GM23338 (cell line): ENCODE measurements at regions not wholly inside any gene's neighbourhood (a gene's known extent, or its start where the extent isn't known, plus 50 kb on each side); places are given as distances from the start of the nearest gene placed in this dataset.
A peak's percentile ranks its signal among the peaks of the same experiment; 100 is the strongest.

Experiments
- ATAC-seq: fragments of 200-7000 bp; cut with Tn5 transposase; 3 replicates; pipeline ENCODE4 v1.9.1; 2020
- DNase-seq: peaks from one replicate; pipeline ENCODE4 v3.0.0-alpha.2; 2015; ENCODE audit warnings: low spot score
- H2AFZ ChIP-seq: fragments of 200-600 bp; sonication (generic); 2 replicates; pipeline ENCODE4 v1.8.0; 2016; ENCODE audit warnings: antibody characterized with exemption, mild to moderate bottlenecking, moderate library complexity
- H3F3A ChIP-seq: fragments of 200-600 bp; sonication (generic); replicated peaks from 2 replicates; pipeline ENCODE4 v1.8.0; 2017; ENCODE audit warnings: antibody characterized with exemption, mixed run types, low read depth
- H3K27ac ChIP-seq: fragments of 200-600 bp; sonication (generic); 2 replicates; pipeline ENCODE4 v1.6.1; 2016; ENCODE audit warnings: low read depth
- H3K27me3 ChIP-seq: fragments of 200-600 bp; sonication (generic); 2 replicates; pipeline ENCODE4 v1.8.0; 2016; ENCODE audit warnings: mild to moderate bottlenecking, mixed run types, moderate library complexity; ENCODE audit not compliant: insufficient read depth
- H3K36me3 ChIP-seq: fragments of 200-600 bp; sonication (generic); 2 replicates; pipeline ENCODE4 v1.8.0; 2016; ENCODE audit warnings: mild to moderate bottlenecking; ENCODE audit not compliant: insufficient read depth
- H3K4me1 ChIP-seq: fragments of 200-600 bp; sonication (generic); 2 replicates; pipeline ENCODE4 v1.8.0; 2016; ENCODE audit warnings: mild to moderate bottlenecking, moderate library complexity; ENCODE audit not compliant: insufficient read depth
- H3K4me2 ChIP-seq: fragments of 200-600 bp; sonication (generic); 2 replicates; pipeline ENCODE4 v1.7.1; 2017; ENCODE audit warnings: mixed run types
- H3K4me3 ChIP-seq: fragments of 200-600 bp; sonication (generic); 2 replicates; pipeline ENCODE4 v1.6.1; 2016; ENCODE audit warnings: mixed run types
- H3K79me2 ChIP-seq: fragments of 200-600 bp; sonication (generic); replicated peaks from 2 replicates; pipeline ENCODE4 v1.8.0; 2017; ENCODE audit warnings: mild to moderate bottlenecking; ENCODE audit not compliant: insufficient read depth
- H3K9me2 ChIP-seq: fragments of 200-600 bp; sonication (generic); 2 replicates; pipeline ENCODE4 v1.8.0; 2017; ENCODE audit not compliant: insufficient read depth
- H4K20me1 ChIP-seq: fragments of 200-600 bp; sonication (generic); replicated peaks from 2 replicates; pipeline ENCODE4 v1.8.0; 2017; ENCODE audit warnings: mild to moderate bottlenecking; ENCODE audit not compliant: insufficient read depth
- H3K27ac Mint-ChIP-seq: 2 replicates; pipeline ENCODE4 v1.8.0; 2020; ENCODE audit warnings: inconsistent platforms, mild to moderate bottlenecking, moderate library complexity, mixed read lengths
- H3K27me3 Mint-ChIP-seq: 3 replicates; pipeline ENCODE4 v1.8.0; 2022; ENCODE audit warnings: low read depth, mild to moderate bottlenecking, moderate library complexity, mixed read lengths, inconsistent platforms; ENCODE audit not compliant: insufficient read depth, poor library complexity
- H3K36me3 Mint-ChIP-seq: 3 replicates; pipeline ENCODE4 v1.8.0; 2021; ENCODE audit warnings: low read depth, mild to moderate bottlenecking, inconsistent platforms, moderate library complexity, mixed read lengths
- H3K4me1 Mint-ChIP-seq: 3 replicates; pipeline ENCODE4 v1.8.0; 2020; ENCODE audit warnings: mild to moderate bottlenecking, inconsistent platforms, mixed read lengths
- H3K4me3 Mint-ChIP-seq: 3 replicates; pipeline ENCODE4 v1.8.0; 2021; ENCODE audit warnings: moderate library complexity, mild to moderate bottlenecking, inconsistent platforms, mixed read lengths
- H3K9me3 Mint-ChIP-seq: 3 replicates; pipeline ENCODE4 v1.8.0; 2020; ENCODE audit warnings: moderate library complexity, mild to moderate bottlenecking, inconsistent platforms, mixed read lengths
- CTCF ChIP-seq, 2 experiments: fragments of 200-600 bp in 1 of 2; sonication (generic) in 1 of 2; conservative IDR thresholded peaks; 2 replicates each; pipeline versions ENCODE4 v1.5.1 to v1.6.1; 2016 to 2017; ENCODE audit warnings: antibody characterized with exemption in 2 of 2, low read depth in 2 of 2, mild to moderate bottlenecking in 2 of 2, moderate library complexity in 1 of 2
- ETS1 ChIP-seq: IDR thresholded peaks from 2 replicates; pipeline ENCODE4 v1.6.1; 2016; ENCODE audit warnings: antibody characterized with exemption
- EZH2phosphoT487 ChIP-seq: fragments of 200-600 bp; sonication (generic); IDR thresholded peaks from one replicate; pipeline ENCODE4 v1.8.1; 2018; ENCODE audit warnings: antibody characterized with exemption; ENCODE audit not compliant: unreplicated experiment
- JUNB ChIP-seq: IDR thresholded peaks from one replicate; pipeline ENCODE4 v1.6.1; 2016; ENCODE audit warnings: antibody characterized with exemption; ENCODE audit not compliant: unreplicated experiment
- NANOG ChIP-seq: IDR thresholded peaks from 2 replicates; pipeline ENCODE4 v1.6.1; 2016; ENCODE audit warnings: antibody characterized with exemption, borderline replicate concordance
- POLR2AphosphoS5 ChIP-seq: IDR thresholded peaks from 2 replicates; pipeline ENCODE4 v1.6.1; 2016; ENCODE audit warnings: antibody characterized with exemption, low read depth
- REST ChIP-seq: IDR thresholded peaks from one replicate; pipeline ENCODE4 v1.6.1; 2018; ENCODE audit warnings: antibody characterized with exemption; ENCODE audit not compliant: unreplicated experiment
- ZNF114 ChIP-seq: fragments of 250-450 bp; sonication (Bioruptor Pico); IDR thresholded peaks from 2 replicates; pipeline ENCODE4 v1.5.0; 2020; ENCODE audit warnings: mild to moderate bottlenecking, moderate library complexity
- ZNF331 ChIP-seq: fragments of 250-450 bp; sonication (Bioruptor Pico); IDR thresholded peaks from 2 replicates; pipeline ENCODE4 v1.5.0; 2020; ENCODE audit warnings: low read depth, mild to moderate bottlenecking, moderate library complexity
- ZNF462 ChIP-seq: fragments of 250-450 bp; sonication (Bioruptor Pico); IDR thresholded peaks from 2 replicates; pipeline ENCODE4 v1.5.0; 2020; ENCODE audit warnings: mild to moderate bottlenecking, moderate library complexity

- Mint-ChIP-seq H3K27ac (no peak overlapping the region), H3K4me3 (no peak overlapping the region), H3K36me3 (no peaks in the 10 kb centered on the region), H3K27me3 (peaks cover 8% of the 10 kb centered on the region), H3K9me3 (no peaks in the 10 kb centered on the region), H3K4me1 (no peaks in the 10 kb centered on the region)
- Histone ChIP-seq H4K20me1 (no peaks in the 10 kb centered on the region), H3K27ac (no peak overlapping the region), H3K27me3 (no peaks in the 10 kb centered on the region), H3K4me1 (no peaks in the 10 kb centered on the region), H3F3A (no peaks in the 10 kb centered on the region), H3K36me3 (no peaks in the 10 kb centered on the region), H2AFZ (peak overlapping the region; percentile 6; the same call in 1 of the 2 replicates), H3K79me2 (no peaks in the 10 kb centered on the region), H3K9me2 (peaks cover 9% of the 10 kb centered on the region), H3K4me3 (no peak overlapping the region), H3K4me2 (no peak overlapping the region)
- DNase-seq (no peak), ATAC-seq (no peak)
- no peak for TF ChIP-seq ZNF462 (CRISPR knock-in tag)
- TF ChIP-seq NANOG: no peak
- TF ChIP-seq CTCF (conservative IDR thresholded peaks at IDR 0.05; ENCODE audit: low read depth in 2 of 2): no peak
- TF ChIP-seq REST: no peak
- no peak for TF ChIP-seq ETS1
- TF ChIP-seq JUNB: no peak
- no peak for TF ChIP-seq ZNF331 (CRISPR knock-in tag)
- no peak for TF ChIP-seq EZH2phosphoT487
- TF ChIP-seq ZNF114 (CRISPR knock-in tag): no peak
- no peak for TF ChIP-seq POLR2AphosphoS5
Measured at GRCh38 chr5:82480331-82480730, 202.2 kb upstream of the RPS23 start.
